Neural cell (in vitro differentiated cells): ENCODE measurements at regions not wholly inside any gene's neighbourhood (a gene's known extent, or its start where the extent isn't known, plus 50 kb on each side); places are given as distances from the start of the nearest gene placed in this dataset.

Experiments used
- H2AFZ ChIP-seq: fragments of 200-600, 300-800 bp; sonication (generic), shearing (Covaris generic); 2 replicates; pipeline ENCODE4 v1.6.0; 2014; ENCODE audit warnings: low read depth, mild to moderate bottlenecking, antibody characterized with exemption, low read length, moderate library complexity
- H3F3A ChIP-seq: fragments of 200-600 bp; shearing (Covaris generic); 2 replicates; pipeline ENCODE4 v1.6.1; 2016; ENCODE audit warnings: mild to moderate bottlenecking, moderate library complexity, mixed read lengths, antibody characterized with exemption, low read length; ENCODE audit not compliant: insufficient read depth, poor library complexity, severe bottlenecking
- H3K27ac ChIP-seq: fragments of 200-600, 300-800 bp; sonication (generic), shearing (Covaris generic); 2 replicates; pipeline ENCODE4 v1.5.1; 2014; ENCODE audit warnings: mild to moderate bottlenecking, low read length, moderate library complexity
- H3K27me3 ChIP-seq: fragments of 300-800, 200-600 bp; sonication (generic), shearing (Covaris generic); 2 replicates; pipeline ENCODE4 v1.6.0; 2014; ENCODE audit warnings: mild to moderate bottlenecking, low read depth, low read length, moderate library complexity; ENCODE audit not compliant: insufficient read depth
- H3K36me3 ChIP-seq: fragments of 300-800, 200-600 bp; sonication (generic), shearing (Covaris generic); 2 replicates; pipeline ENCODE4 v1.5.1; 2014; ENCODE audit warnings: mild to moderate bottlenecking, antibody characterized with exemption, low read length, moderate library complexity; ENCODE audit not compliant: insufficient read depth
- H3K4me2 ChIP-seq: fragments of 300-800, 200-600 bp; sonication (generic), shearing (Covaris generic); 2 replicates; pipeline ENCODE4 v1.6.0; 2014; ENCODE audit warnings: mild to moderate bottlenecking, low read length
- H3K4me3 ChIP-seq: fragments of 300-800, 200-600 bp; sonication (generic), shearing (Covaris generic); 2 replicates; pipeline ENCODE4 v1.5.1; 2014; ENCODE audit warnings: mild to moderate bottlenecking, low read length, moderate library complexity
- H3K79me2 ChIP-seq: fragments of 200-600 bp; shearing (Covaris generic); replicated peaks from 2 replicates; pipeline ENCODE4 v1.6.0; 2014; ENCODE audit warnings: mild to moderate bottlenecking, low read length, moderate library complexity; ENCODE audit not compliant: insufficient read depth
- H3K9ac ChIP-seq: fragments of 300-800, 200-600 bp; sonication (generic), shearing (Covaris generic); 2 replicates; pipeline ENCODE4 v1.6.1; 2016; ENCODE audit warnings: mild to moderate bottlenecking, low read length, mixed read lengths
- H3K9me2 ChIP-seq: fragments of 200-600 bp; shearing (Covaris generic); 2 replicates; pipeline ENCODE4 v1.6.1; 2016; ENCODE audit warnings: mild to moderate bottlenecking, low read length, mixed read lengths; ENCODE audit not compliant: insufficient read depth
- H3K9me3 ChIP-seq: fragments of 200-600, 300-800 bp; sonication (generic), shearing (Covaris generic); 2 replicates; pipeline ENCODE4 v1.6.1; 2016; ENCODE audit warnings: mild to moderate bottlenecking, mixed run types, low read length, moderate library complexity, mixed read lengths
- H4K20me1 ChIP-seq: fragments of 200-600 bp; shearing (Covaris generic); 2 replicates; pipeline ENCODE4 v1.6.1; 2016; ENCODE audit warnings: mild to moderate bottlenecking, mixed run types; ENCODE audit not compliant: insufficient read depth
- EP300 ChIP-seq: fragments of 450-650 bp; conservative IDR thresholded peaks from 2 replicates; pipeline ENCODE4 v1.6.1; 2014; ENCODE audit warnings: antibody characterized with exemption, mild to moderate bottlenecking, moderate library complexity; ENCODE audit not compliant: poor library complexity, severe bottlenecking
- EZH2 ChIP-seq: fragments of 200-600, 300-800 bp; shearing (Covaris generic), sonication (generic); IDR thresholded peaks from 2 replicates; pipeline ENCODE4 v1.6.1; 2014; ENCODE audit warnings: antibody characterized with exemption, low read length, borderline replicate concordance, mild to moderate bottlenecking; ENCODE audit not compliant: insufficient read depth, poor library complexity, severe bottlenecking
- MXI1 ChIP-seq: fragments of 450-650 bp; conservative IDR thresholded peaks from 2 replicates; pipeline ENCODE4 v1.6.1; 2014; ENCODE audit warnings: antibody characterized with exemption, mild to moderate bottlenecking; ENCODE audit not compliant: poor library complexity, severe bottlenecking
- POLR2AphosphoS5 ChIP-seq: IDR thresholded peaks from 2 replicates; pipeline ENCODE4 v1.6.1; 2012
- RAD21 ChIP-seq: fragments of 450-650 bp; conservative IDR thresholded peaks from 2 replicates; pipeline ENCODE4 v1.6.1; 2014; ENCODE audit warnings: antibody characterized with exemption, mild to moderate bottlenecking, moderate library complexity
- SMC3 ChIP-seq: fragments of 450-650 bp; conservative IDR thresholded peaks from 2 replicates; pipeline ENCODE4 v1.6.1; 2014; ENCODE audit warnings: antibody characterized with exemption, mild to moderate bottlenecking, moderate library complexity; ENCODE audit not compliant: poor library complexity
- TAF1 ChIP-seq: IDR thresholded peaks from 2 replicates; pipeline ENCODE4 v1.6.1; 2012; ENCODE audit warnings: low read depth
- TF ChIP-seq, protein P1 (sequence below): IDR thresholded peaks from 2 replicates; pipeline ENCODE4 v1.6.1; 2012; ENCODE audit warnings: borderline replicate concordance
- TF ChIP-seq, protein P2 (sequence below): fragments of 450-650 bp; IDR thresholded peaks from 2 replicates; pipeline ENCODE4 v1.5.1; 2014; ENCODE audit warnings: antibody characterized with exemption, mild to moderate bottlenecking, moderate library complexity; ENCODE audit not compliant: poor library complexity, severe bottlenecking

DNA sequence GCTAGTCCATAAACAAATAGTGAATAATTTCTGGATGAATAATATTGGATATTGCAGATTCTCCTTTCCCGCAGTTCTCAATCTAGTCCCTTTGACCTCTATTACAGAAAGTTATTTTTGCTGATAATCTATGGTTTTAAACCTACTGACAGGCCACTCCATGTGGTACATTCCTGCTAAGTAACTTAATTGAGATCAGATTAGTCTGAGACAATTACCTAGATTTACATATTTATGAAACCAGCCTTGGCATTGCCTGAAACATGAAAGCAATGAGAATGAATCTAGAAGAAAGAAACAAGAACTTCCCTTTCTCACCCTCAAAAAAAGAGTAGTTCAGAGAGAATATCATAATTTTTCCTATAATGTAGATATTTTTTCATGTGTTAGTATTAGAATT, 964.2 kb downstream of the JRKL start:
- no peaks in the 10 kb centered on the region for H3K9me3 ChIP-seq
- no peaks in the 10 kb centered on the region for H4K20me1 ChIP-seq
- no peak overlapping the region for H3K4me2 ChIP-seq
- H3K9me2 ChIP-seq = no peaks in the 10 kb centered on the region
- no peak overlapping the region for H2AFZ ChIP-seq
- no peak for TF ChIP-seq SMC3
- TF ChIP-seq MXI1 = no peak
- TF ChIP-seq RAD21 = no peak
- TF ChIP-seq EP300 = no peak
- no peaks in the 10 kb centered on the region for H3F3A ChIP-seq
- H3K79me2 ChIP-seq = no peaks in the 10 kb centered on the region
- no peaks in the 10 kb centered on the region for H3K36me3 ChIP-seq
- H3K27ac ChIP-seq = no peak overlapping the region
- no peak overlapping the region for H3K9ac ChIP-seq
- no peak overlapping the region for H3K4me3 ChIP-seq
- H3K27me3 ChIP-seq = no peaks in the 10 kb centered on the region

DNA sequence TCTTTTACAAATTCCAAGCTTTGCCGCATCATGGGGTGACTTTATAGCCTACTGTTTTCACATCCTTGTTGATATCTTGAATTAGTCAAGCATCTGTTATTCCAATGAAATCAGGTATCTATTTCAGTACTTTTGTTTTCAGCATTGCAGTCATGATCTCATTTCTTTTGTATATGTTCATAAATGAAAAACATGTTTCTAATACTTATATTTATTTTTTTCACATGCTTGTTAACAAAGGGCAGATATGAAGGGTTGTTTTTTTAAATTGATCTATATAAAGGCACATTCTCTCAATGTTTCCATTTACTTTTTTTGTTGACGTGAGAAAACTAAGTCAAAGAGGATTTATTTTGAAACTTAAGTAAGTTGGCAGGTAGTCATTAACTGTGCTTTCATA, 964.8 kb downstream of the JRKL start:
- H3F3A ChIP-seq = no peaks in the 10 kb centered on the region
- no peaks in the 10 kb centered on the region for H3K79me2 ChIP-seq
- no peaks in the 10 kb centered on the region for H3K9me2 ChIP-seq
- no peak overlapping the region for H2AFZ ChIP-seq
- no peak overlapping the region for H3K4me3 ChIP-seq
- TF ChIP-seq, protein P1, sequence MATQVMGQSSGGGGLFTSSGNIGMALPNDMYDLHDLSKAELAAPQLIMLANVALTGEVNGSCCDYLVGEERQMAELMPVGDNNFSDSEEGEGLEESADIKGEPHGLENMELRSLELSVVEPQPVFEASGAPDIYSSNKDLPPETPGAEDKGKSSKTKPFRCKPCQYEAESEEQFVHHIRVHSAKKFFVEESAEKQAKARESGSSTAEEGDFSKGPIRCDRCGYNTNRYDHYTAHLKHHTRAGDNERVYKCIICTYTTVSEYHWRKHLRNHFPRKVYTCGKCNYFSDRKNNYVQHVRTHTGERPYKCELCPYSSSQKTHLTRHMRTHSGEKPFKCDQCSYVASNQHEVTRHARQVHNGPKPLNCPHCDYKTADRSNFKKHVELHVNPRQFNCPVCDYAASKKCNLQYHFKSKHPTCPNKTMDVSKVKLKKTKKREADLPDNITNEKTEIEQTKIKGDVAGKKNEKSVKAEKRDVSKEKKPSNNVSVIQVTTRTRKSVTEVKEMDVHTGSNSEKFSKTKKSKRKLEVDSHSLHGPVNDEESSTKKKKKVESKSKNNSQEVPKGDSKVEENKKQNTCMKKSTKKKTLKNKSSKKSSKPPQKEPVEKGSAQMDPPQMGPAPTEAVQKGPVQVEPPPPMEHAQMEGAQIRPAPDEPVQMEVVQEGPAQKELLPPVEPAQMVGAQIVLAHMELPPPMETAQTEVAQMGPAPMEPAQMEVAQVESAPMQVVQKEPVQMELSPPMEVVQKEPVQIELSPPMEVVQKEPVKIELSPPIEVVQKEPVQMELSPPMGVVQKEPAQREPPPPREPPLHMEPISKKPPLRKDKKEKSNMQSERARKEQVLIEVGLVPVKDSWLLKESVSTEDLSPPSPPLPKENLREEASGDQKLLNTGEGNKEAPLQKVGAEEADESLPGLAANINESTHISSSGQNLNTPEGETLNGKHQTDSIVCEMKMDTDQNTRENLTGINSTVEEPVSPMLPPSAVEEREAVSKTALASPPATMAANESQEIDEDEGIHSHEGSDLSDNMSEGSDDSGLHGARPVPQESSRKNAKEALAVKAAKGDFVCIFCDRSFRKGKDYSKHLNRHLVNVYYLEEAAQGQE = no peak
- no peak for TF ChIP-seq EZH2
- no peak for TF ChIP-seq SMC3
- no peak for TF ChIP-seq RAD21
- TF ChIP-seq, protein P2, sequence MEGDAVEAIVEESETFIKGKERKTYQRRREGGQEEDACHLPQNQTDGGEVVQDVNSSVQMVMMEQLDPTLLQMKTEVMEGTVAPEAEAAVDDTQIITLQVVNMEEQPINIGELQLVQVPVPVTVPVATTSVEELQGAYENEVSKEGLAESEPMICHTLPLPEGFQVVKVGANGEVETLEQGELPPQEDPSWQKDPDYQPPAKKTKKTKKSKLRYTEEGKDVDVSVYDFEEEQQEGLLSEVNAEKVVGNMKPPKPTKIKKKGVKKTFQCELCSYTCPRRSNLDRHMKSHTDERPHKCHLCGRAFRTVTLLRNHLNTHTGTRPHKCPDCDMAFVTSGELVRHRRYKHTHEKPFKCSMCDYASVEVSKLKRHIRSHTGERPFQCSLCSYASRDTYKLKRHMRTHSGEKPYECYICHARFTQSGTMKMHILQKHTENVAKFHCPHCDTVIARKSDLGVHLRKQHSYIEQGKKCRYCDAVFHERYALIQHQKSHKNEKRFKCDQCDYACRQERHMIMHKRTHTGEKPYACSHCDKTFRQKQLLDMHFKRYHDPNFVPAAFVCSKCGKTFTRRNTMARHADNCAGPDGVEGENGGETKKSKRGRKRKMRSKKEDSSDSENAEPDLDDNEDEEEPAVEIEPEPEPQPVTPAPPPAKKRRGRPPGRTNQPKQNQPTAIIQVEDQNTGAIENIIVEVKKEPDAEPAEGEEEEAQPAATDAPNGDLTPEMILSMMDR = no peak
- TF ChIP-seq POLR2AphosphoS5 = no peak
- no peak for TF ChIP-seq TAF1
- no peak for TF ChIP-seq MXI1
- TF ChIP-seq EP300 = no peak
- no peak overlapping the region for H3K9ac ChIP-seq
- no peak overlapping the region for H3K27ac ChIP-seq
- H3K36me3 ChIP-seq = no peaks in the 10 kb centered on the region
- no peaks in the 10 kb centered on the region for H3K9me3 ChIP-seq
- H3K27me3 ChIP-seq = no peaks in the 10 kb centered on the region
- no peaks in the 10 kb centered on the region for H4K20me1 ChIP-seq
- no peak overlapping the region for H3K4me2 ChIP-seq

DNA sequence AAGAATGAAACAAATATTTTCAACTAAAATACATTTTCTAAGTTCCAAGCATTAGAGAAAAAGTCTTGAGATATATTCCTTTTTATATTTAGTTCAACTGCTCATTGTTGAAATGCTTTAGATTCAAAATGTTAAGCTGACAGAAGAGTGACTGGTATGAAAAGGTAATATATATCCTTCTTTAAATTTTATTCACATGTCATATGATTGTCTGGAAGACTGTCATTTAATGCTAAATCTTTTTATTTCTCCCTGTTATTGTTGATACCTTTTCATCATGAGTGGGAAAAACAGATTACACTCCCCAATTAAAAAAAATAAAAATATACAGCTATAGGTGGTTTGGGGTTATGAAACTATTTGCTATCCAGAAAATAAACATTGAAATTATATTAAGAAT, 965.4 kb downstream of the JRKL start:
- Histone ChIP-seq H3K27me3 (no peaks in the 10 kb centered on the region), H3K4me3 (no peak overlapping the region), H3K4me2 (no peak overlapping the region), H2AFZ (no peak overlapping the region), H3K9me3 (no peaks in the 10 kb centered on the region), H3K9me2 (no peaks in the 10 kb centered on the region), H3K36me3 (no peaks in the 10 kb centered on the region), H3K9ac (no peak overlapping the region), H3F3A (no peaks in the 10 kb centered on the region), H3K79me2 (no peaks in the 10 kb centered on the region), H4K20me1 (no peaks in the 10 kb centered on the region), H3K27ac (no peak overlapping the region)
- TF ChIP-seq, protein P1 = no peak
- TF ChIP-seq TAF1 (no peak), POLR2AphosphoS5 (no peak), EP300 (peak; percentile 91), EZH2 (no peak), RAD21 (no peak), MXI1 (no peak)
